Lung (tissue), 11 donors: ENCODE measurements at regions not wholly inside any gene's neighbourhood (a gene's known extent, or its start where the extent isn't known, plus 50 kb on each side); places are given as distances from the start of the nearest gene placed in this dataset.

Source experiments
- ATAC-seq: fragments of 200-7000 bp; cut with Tn5 transposase; one replicate; pipeline ENCODE4 v1.9.1; 2020; ENCODE audit warnings: moderate number of reproducible peaks; ENCODE audit not compliant: insufficient read depth, low FRiP score
- DNase-seq, 3 donors: peaks; one replicate each; pipeline ENCODE4 v3.0.0-alpha.2; 2013 to 2017
- H3K27ac ChIP-seq, 2 donors: one replicate each; pipeline ENCODE4 v1.5.1; 2013; ENCODE audit warnings: mild to moderate bottlenecking in 2 of 2, moderate library complexity in 2 of 2, control low read depth in 1 of 2, inconsistent platforms in 1 of 2, low read depth in 1 of 2, low read length in 1 of 2
- H3K27me3 ChIP-seq, 3 donors: one replicate each; pipeline ENCODE4 v1.5.1; 2013; ENCODE audit warnings: low read length in 2 of 3; ENCODE audit not compliant: control insufficient read depth in 3 of 3, insufficient read depth in 3 of 3
- H3K36me3 ChIP-seq, 4 donors: one replicate each; pipeline ENCODE4 v1.5.1; 2013; ENCODE audit warnings: low read length in 4 of 4, mild to moderate bottlenecking in 1 of 4, moderate library complexity in 1 of 4; ENCODE audit not compliant: control insufficient read depth in 4 of 4, insufficient read depth in 4 of 4
- H3K4me1 ChIP-seq, 5 donors: one replicate each; pipeline ENCODE4 v1.5.1; 2013; ENCODE audit warnings: low read length in 5 of 5, mild to moderate bottlenecking in 2 of 5, moderate library complexity in 1 of 5; ENCODE audit not compliant: control insufficient read depth in 5 of 5, insufficient read depth in 5 of 5
- H3K4me3 ChIP-seq: one replicate; pipeline ENCODE4 v1.5.1; 2013; ENCODE audit warnings: mild to moderate bottlenecking, control low read depth, moderate library complexity
- H3K9ac ChIP-seq, 2 donors: one replicate each; pipeline ENCODE4 v1.5.1; 2013; ENCODE audit warnings: low read length in 2 of 2, control low read depth in 1 of 2; ENCODE audit not compliant: insufficient read depth in 1 of 2
- H3K9me3 ChIP-seq, 4 donors: one replicate each; pipeline ENCODE4 v1.5.1; 2013; ENCODE audit warnings: low read length in 3 of 4, mild to moderate bottlenecking in 1 of 4, moderate library complexity in 1 of 4; ENCODE audit not compliant: control insufficient read depth in 4 of 4, insufficient read depth in 3 of 4
- WGBS, 2 donors: extraction: QIAGEN DNeasy Blood & Tissue Kit; methylation state at CpG; one replicate each; pipeline ENCODE4 v1.1.7; 2013; 5-methylcytosine and 5-hydroxymethylcytosine counted together
- TF ChIP-seq, protein P1 (sequence below): IDR thresholded peaks from 2 replicates; pipeline ENCODE4 v1.5.1; 2012; ENCODE audit warnings: mild to moderate bottlenecking; ENCODE audit errors: control extremely low read depth, extremely low read depth
- donor health status: control.
- donor health status: control.
- donor health status: Bipolar disorder and iron deficiency.
- donor health status: healthy.
- donor health status: DM: yes; HTN: yes; CAD: no.

DNA sequence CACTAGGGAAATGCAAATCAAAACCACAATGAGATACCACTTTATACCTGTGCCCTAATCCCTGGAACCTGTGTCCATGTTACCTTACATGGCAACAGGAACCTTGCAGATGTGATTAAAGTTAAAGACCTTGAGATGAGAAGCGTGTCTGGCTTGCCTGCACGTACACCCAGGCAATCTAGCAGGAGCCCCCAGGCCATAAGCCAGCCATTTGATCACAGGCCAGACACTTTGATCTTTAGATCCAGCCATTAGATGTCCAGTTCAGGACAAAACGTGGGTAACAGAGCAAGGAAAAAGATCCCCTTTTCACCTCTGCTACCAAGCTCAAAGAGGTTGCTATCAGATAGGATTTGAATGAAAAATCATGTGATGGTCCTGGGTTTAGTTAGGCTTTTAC is 378.8 kb downstream of the BUD13 start:
- no peak for ATAC-seq
- Histone ChIP-seq H3K36me3 (no peaks in the 10 kb centered on the region), H3K4me3 (no peak overlapping the region), H3K9ac (no peak overlapping the region), H3K27me3 (no peaks in the 10 kb centered on the region), H3K4me1 (no peaks in the 10 kb centered on the region), H3K9me3 (peaks cover 0 to 11% (median 3%) of the 10 kb centered on the region in 4 donors), H3K27ac (no peak overlapping the region)
- no peak for DNase-seq
- TF ChIP-seq, protein P1, sequence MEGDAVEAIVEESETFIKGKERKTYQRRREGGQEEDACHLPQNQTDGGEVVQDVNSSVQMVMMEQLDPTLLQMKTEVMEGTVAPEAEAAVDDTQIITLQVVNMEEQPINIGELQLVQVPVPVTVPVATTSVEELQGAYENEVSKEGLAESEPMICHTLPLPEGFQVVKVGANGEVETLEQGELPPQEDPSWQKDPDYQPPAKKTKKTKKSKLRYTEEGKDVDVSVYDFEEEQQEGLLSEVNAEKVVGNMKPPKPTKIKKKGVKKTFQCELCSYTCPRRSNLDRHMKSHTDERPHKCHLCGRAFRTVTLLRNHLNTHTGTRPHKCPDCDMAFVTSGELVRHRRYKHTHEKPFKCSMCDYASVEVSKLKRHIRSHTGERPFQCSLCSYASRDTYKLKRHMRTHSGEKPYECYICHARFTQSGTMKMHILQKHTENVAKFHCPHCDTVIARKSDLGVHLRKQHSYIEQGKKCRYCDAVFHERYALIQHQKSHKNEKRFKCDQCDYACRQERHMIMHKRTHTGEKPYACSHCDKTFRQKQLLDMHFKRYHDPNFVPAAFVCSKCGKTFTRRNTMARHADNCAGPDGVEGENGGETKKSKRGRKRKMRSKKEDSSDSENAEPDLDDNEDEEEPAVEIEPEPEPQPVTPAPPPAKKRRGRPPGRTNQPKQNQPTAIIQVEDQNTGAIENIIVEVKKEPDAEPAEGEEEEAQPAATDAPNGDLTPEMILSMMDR, result no peak
- WGBS, 2 donors, result 75 to 78% methylated on average over 3 of the region's 3 CpGs

DNA sequence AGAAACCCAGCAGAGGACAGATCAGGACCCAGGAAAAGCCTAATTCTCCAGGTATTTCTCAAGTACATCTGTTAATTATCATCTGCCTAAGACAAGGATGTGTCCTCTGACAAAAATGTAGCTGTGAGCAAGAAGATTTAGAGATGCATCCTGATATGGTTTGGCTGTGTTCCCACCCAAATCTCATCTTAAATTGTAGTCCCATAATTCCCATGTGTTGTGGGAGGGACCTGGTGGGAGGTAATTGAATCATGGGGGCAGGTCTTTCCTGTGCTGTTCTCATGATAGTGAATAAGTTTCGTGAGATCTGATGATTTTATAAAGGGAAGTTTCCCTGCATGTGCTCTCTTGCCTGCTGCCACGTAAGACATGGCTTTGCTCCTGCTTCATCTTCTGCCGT is 381.8 kb downstream of the BUD13 start:
- ATAC-seq, result no peak
- peaks cover 0 to 11% (median 3%) of the 10 kb centered on the region in 4 donors for H3K9me3 ChIP-seq
- H3K36me3 ChIP-seq, result no peaks in the 10 kb centered on the region
- DNase-seq, result no peak
- H3K9ac ChIP-seq, result no peak overlapping the region
- WGBS, 2 donors, result 59 to 89% methylated on average over 3 of the region's 3 CpGs
- no peak overlapping the region for H3K27ac ChIP-seq
- H3K4me1 ChIP-seq, result peaks cover 0 to 15% (median 0%) of the 10 kb centered on the region in 5 donors
- no peaks in the 10 kb centered on the region for H3K27me3 ChIP-seq
- TF ChIP-seq, protein P1, result no peak
- no peak overlapping the region for H3K4me3 ChIP-seq

DNA sequence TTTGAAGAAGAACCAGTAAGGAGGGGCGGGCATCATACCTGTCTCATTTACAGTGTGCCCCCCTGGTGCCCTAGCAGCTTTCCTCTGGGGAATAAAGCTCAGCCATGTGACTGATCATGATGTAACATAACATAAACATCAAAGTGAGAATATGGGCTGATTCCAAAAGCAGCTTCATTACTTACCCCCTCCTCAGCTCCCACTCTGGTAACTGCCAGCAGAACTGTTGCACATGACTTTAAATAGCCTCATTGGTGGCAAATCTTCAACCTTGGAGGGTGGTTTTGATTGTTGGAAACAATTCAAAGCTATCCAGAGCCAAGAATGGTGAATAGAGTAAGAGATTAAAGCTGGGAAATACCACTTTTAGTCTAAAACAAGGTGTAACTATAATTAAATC is 384.6 kb downstream of the BUD13 start:
- WGBS, 2 donors, result 92 to 94% methylated on average over 1 of the region's 1 CpG
- H3K9ac ChIP-seq, result no peak overlapping the region
- peaks cover 0 to 2% (median under 1%) of the 10 kb centered on the region in 4 donors for H3K9me3 ChIP-seq
- ATAC-seq (no peak), DNase-seq (peak in 2 of 3 donors; percentile 53 to 74)
- no peaks in the 10 kb centered on the region for H3K27me3 ChIP-seq
- H3K4me1 ChIP-seq, result peaks cover 0 to 15% (median 0%) of the 10 kb centered on the region in 5 donors
- TF ChIP-seq, protein P1, result no peak
- H3K4me3 ChIP-seq, result no peak overlapping the region
- H3K36me3 ChIP-seq, result no peaks in the 10 kb centered on the region
- H3K27ac ChIP-seq, result no peak overlapping the region

DNA sequence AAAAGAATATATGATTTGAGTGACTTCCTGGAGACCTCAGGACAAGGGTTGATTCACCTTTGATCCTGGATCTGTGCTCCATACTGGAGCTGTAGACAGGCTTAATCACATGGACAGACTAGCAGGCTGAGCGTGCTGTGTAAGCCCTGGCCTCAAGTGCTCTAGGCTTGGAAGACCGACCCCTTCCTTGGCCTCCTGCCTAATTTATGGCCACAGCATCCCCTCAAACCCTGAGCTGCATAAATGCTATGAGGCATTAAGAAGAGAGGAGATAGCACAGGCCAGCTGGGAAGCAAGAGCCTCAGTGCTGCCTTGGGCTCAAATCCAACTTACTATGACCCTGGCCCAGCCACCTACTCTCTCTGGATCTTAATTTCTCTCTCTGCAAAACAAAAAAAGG is 385.1 kb downstream of the BUD13 start:
- peak; percentile 49 to 81 (median 56) for DNase-seq
- TF ChIP-seq, protein P1, result no peak
- Histone ChIP-seq H3K4me3 (no peak overlapping the region), H3K36me3 (no peaks in the 10 kb centered on the region), H3K9ac (no peak overlapping the region), H3K4me1 (peaks cover 0 to 15% (median 0%) of the 10 kb centered on the region in 5 donors), H3K27me3 (no peaks in the 10 kb centered on the region), H3K9me3 (peaks cover 0 to 2% (median 0%) of the 10 kb centered on the region in 4 donors), H3K27ac (no peak overlapping the region)
- no peak for ATAC-seq
- 61 to 72% methylated on average over 2 of the region's 2 CpGs for WGBS, 2 donors
